ENCODE measurements at regions not wholly inside any gene's neighbourhood (a gene's known extent, or its start where the extent isn't known, plus 50 kb on each side); places are given as distances from the start of the nearest gene placed in this dataset.
"Not testable (repeated sequence)": the region's sequence is repeated elsewhere in the genome, so short reads cannot be mapped to it uniquely, and the experiment has no call there.

DNA sequence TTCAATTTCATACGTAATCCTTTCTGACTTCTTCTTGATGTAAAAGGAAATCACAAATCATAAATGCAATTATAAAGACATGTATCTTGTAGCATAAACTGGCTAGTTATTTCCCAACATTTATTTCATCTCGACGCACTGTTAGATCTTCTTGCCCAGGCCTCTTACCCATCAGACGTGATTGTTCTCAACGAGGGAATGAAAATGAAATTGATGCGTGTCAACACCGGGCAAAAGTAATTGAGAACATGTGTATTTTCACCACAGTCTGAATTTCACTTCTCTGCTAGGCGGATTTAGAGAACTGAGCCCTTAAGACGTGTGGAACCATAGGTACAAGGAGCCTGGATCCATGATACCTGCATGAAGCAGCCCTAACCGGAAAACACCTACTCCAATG is 519.7 kb downstream of the KCNT2 start:
- no peak for DNase-seq

DNA sequence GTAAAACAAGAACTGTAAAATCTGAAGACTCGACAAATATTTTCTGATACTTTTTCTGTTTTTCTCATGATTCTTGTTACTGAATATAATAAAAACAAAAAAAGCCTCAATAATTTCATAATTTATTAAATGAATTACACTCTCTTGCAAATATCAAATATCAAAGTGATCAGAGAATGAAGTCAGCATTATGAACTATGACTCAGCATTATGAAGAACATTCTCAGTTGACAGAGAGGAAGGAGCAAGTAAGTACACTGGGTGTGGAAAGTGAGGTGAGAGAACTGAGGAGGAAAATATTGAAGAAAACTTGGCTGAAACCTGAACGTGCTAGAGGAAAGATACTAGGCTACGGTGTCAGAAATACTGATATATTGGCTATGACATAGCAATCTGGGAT is 529.5 kb downstream of the KCNT2 start:
- no peak for DNase-seq

DNA sequence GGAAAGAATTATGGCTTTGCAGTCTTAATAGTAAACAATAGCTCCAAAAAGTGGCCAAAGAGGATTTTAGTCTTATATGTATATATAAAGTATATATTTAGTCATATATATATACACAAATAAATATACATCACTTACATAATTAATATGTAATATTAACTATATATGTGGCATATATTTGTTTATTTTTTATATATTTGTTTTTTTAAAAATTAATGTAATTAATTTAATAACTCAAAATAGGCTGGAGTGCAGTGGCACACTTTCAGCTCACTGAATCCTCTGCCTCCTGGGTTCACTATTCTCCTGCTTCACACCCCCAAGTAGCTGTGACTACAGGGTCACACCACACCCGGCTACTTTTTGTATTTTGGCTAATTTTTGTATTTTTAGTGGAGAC is 532.6 kb downstream of the KCNT2 start:
- DNase-seq = no peak

DNA sequence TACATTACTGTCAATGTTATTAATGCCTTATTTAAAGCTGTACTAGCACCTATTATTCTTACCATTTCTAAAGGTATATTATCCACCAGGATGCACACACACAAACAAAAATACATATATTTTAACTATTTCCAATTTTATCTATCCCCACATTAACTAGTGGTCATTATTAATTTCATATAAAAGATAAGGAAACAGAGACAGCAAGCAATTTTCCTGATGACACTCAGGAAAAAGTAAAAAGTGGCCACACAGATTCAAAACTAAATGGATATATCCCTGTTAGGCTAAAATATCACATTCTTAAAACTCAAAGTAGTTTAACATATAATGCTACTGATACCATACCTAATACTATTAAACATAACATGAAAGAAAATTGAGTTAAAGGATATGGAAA is 534.1 kb downstream of the KCNT2 start:
- DNase-seq = no peak

GRCh38 chr1:196071447-196071846 is 536.8 kb downstream of the KCNT2 start:
- no peak for DNase-seq

GRCh38 chr1:196070940-196071339 is 537.3 kb downstream of the KCNT2 start:
- no peak for DNase-seq

DNA sequence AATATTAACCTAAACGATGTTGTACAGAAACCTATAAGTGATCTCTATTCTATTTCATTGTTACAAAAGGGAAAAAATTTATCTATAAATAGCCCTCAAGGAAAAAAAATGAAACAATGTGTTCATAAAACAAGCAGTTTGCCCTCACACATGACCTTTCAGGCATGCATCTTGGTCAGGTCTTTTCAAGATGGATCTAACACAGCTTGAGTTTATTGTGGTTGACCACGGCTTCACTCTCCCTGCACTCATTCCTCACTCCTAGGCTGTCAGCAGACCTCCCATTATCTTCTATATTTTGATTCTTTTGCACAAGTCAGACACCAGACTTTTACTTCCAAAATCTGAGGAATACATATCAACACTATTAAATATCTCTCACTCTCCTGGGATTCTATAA is 544.3 kb downstream of the KCNT2 start:
- no peak for DNase-seq

- DNase-seq = no peak
Observed at GRCh38 chr1:196063294-196063693, 544.9 kb downstream of the KCNT2 start.

DNA sequence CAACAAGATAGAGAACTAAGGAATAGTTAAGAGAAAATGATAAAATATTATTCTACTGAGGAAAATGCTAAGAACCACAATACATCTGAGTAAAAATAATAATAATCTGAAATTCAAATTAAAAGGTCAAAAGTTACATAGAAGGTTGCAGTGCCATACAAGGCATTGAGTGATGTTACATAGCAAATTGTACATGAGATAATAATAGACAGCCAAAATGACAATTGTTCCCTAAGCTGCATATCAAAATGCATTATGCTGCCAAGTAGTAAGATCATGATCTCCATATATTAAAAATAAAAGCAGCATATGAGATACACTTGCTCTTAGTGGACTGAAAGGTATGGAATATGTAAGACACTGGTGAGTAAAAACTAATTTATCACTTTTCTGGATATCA is 547.7 kb downstream of the KCNT2 start:
- DNase-seq = no peak

GRCh38 chr1:196059210-196059609 is 549.0 kb downstream of the KCNT2 start:
- DNase-seq = no peak

DNA sequence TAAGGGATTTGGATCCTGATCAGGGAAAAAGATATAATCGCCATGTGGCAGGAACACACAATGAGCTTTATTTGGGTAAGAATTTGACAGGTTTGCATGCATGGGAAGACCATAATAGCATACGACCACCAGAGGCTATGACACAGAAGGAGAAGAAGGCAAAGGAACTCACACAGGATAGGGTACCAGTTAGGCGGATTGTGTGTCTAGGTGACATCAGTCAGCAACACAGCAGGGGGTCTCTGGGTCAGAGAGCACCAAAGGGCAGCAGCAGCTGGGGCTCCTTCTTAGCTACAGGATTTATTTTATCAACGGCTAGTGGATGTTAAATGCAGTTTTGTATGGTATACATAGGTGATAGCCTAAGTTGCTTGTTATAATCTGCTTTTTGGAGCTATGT is 551.3 kb downstream of the KCNT2 start:
- no peak for DNase-seq

DNA sequence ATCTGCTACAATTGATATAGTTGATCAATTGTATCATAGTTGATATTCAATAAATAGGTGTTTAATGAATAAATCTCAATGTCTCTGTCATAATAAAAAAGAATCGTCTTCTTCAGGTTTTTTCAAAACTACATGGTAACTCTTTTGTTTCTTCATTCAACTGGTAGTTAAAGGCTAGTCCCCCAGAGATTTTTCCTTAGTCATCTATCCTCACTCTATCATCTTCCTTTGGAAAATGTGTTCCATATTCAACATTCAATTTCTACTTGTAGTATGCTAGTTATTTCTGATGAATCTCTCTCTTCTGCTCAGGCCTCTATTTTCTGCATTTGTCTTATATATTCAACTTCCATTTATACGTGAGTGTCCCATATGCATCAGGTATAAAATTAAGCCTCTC is 558.8 kb downstream of the KCNT2 start:
- no peak for DNase-seq

DNA sequence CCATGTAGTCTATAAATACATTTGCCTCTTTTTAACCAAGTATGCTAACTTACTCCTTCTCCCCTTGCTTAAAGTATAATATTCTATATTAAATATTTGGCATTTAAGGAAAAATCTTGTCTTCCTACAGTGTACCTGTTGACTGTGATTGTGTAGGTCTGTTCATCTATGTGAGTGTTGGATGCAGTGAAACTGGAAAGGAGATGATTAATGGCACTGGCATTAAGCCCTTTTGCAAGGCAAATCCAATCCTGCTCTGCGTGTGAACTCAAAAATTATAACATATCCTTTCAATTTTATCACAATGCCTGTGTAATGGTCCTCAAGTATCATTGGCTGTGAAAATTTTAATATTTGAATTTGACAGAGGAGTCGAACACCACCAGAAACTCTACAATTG is 565.0 kb downstream of the KCNT2 start:
- DNase-seq = no peak

DNA sequence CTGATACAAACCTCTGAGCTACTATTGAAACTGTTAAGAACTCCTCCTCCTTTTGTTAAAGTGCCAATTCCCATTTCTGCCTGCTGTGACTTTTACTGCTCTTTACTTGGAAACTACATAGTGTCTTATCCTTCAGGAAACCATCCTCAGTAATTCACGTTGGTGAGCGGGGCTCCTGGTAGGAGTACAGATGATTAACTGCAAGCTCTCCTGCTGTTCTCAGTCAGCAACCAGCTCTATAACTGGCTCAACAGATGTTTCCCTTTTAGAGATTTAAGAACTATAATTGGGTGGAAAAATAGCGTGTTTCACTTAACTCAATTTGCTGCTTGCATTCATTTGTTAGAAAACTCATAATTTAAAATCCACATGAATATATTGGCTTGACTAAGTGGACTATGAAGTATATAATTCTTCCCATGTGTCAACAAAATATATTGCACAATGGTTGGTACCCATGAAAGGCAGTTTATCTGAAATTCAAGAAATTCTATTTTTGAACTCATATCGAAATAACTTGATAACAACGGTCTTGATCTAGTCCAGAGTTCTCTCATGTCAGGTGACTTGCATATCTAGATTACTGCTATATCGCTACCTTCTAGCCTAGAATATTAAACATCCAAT is 574.0 kb downstream of the KCNT2 start:
- DNase-seq = no peak

DNA sequence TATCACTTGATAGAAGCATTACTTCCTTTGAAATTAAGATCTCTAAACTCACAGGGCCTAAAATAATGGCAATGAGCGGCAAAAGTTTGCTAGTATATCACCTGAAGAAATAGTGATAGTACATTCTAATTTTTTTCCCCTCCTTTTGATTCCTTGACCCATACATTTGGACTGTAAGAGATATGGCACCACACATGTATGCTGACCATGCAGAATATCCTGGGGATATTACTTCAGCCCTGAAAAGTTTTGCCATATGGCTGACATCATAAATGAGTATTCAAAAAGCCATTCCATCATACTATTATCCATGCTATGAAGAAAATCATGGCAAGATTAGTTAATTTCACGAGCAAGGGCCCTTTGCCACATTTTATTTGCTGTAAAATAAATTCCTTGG is 576.9 kb downstream of the KCNT2 start:
- not testable (repeated sequence) for DNase-seq

GRCh38 chr1:196030455-196030854 is 577.8 kb downstream of the KCNT2 start:
- DNase-seq = no peak

- DNase-seq = no peak
Observed at GRCh38 chr1:196029410-196029809, 578.8 kb downstream of the KCNT2 start.

DNA sequence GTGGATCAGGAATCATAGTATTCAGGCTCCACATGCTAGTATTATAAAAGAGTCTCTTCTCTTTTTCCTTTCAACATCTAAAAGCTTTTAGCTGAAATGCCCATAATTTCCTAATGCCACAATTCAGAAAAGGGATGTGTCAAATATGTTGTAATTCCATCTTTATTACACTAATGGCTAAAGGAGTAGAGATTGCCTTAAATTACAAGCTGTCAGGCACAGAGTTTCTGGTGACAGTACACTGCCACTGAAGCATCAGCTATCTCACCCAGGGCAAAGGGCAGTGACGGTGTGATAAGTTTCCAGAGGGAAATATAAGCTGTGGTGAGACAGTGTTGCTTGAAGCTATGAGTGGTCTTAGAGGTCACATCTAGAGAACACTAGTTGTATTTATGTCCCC is 581.1 kb downstream of the KCNT2 start:
- no peak for DNase-seq

DNA sequence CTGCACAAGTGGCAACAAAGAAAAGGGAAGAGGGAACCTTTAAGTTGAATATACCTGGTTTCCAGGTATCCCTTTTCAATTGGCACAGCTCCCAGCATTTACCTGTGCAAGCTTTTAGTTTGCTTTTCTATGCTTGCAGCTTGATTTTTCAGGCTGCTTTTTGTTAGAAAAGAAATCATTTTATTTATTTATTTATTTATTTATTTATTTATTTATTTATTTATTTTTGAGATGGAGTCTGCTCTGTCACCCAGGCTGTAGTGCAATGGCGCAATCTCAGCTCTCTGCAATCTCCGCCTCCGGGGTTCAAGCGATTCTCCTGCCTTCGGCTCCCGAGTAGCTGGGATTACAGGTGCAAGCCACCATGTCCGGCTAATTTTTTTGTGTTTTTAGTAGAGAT is 587.1 kb downstream of the KCNT2 start:
- DNase-seq = not testable (repeated sequence)

GRCh38 chr1:196009362-196009761 is 598.9 kb downstream of the KCNT2 start:
- DNase-seq = no peak

GRCh38 chr1:196007763-196008162 is 600.5 kb downstream of the KCNT2 start:
- DNase-seq = no peak

DNA sequence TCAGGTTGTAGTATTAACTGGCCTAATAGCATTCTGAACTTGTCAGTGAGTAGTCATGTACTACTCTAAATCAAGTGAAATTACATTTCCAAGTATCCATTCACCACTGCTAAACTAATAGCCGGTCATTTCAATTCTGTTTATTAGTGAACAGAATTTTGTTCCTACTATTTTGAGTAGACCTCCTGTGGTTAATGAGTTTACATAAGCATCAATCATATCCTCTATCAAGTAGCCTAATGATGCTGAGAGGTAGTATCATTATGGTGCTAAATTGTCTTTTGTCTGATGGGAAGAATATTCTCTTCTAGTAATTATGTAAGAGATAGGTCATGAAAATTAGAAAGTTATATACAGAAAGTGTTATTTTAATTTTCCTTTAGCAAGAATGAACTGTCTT is 602.8 kb downstream of the KCNT2 start:
- no peak for DNase-seq

GRCh38 chr1:196004388-196004787 is 603.9 kb downstream of the KCNT2 start:
- DNase-seq = not testable (repeated sequence)

GRCh38 chr1:196002906-196003305 is 605.3 kb downstream of the KCNT2 start:
- DNase-seq = no peak

GRCh38 chr1:196002296-196002695 is 605.9 kb downstream of the KCNT2 start:
- not testable (repeated sequence) for DNase-seq

GRCh38 chr1:196001188-196001587 is 607.1 kb downstream of the KCNT2 start:
- DNase-seq = no peak

Data from stimulated activated CD4-positive, alpha-beta T cell treated with anti-CD3 and anti-CD28 coated beads, Interleukin-12 subunit alpha, Interleukin-12 subunit beta, amount 100 ng/mL, for 4 hours (primary cell).